K562 (cell line): ENCODE measurements at regions not wholly inside any gene's neighbourhood (a gene's known extent, or its start where the extent isn't known, plus 50 kb on each side); places are given as distances from the start of the nearest gene placed in this dataset.

Experiments
- FOXA3 ChIP-seq, 2 experiments: fragments of 450-650 bp in 1 of 2; sonication (generic) in 1 of 2; formaldehyde crosslinking; IDR thresholded peaks in 1 of 2; conservative IDR thresholded peaks in 1 of 2; 2 replicates each; pipeline versions ENCODE4 v1.4.0 to v1.8.0; 2020 to 2022; ENCODE audit warnings: mild to moderate bottlenecking in 2 of 2, missing genetic modification reagents in 1 of 2
- HDAC1 ChIP-seq, 2 experiments: fragments of 450-650 bp; IDR thresholded peaks; 2 replicates each; pipeline ENCODE4 v1.6.1; 2016 to 2017; ENCODE audit warnings: inconsistent platforms in 1 of 2, mild to moderate bottlenecking in 1 of 2, moderate library complexity in 1 of 2
- MECOM ChIP-seq: fragments of 250-450 bp; sonication (Bioruptor Pico); IDR thresholded peaks from 2 replicates; pipeline ENCODE4 v1.8.0; 2022; ENCODE audit warnings: inconsistent platforms
- NBN ChIP-seq: fragments of 450-650 bp; IDR thresholded peaks from 2 replicates; pipeline ENCODE4 v1.6.1; 2016; ENCODE audit warnings: low read depth, mild to moderate bottlenecking
- PHF21A ChIP-seq: fragments of 450-650 bp; IDR thresholded peaks from 2 replicates; pipeline ENCODE4 v1.6.1; 2017; ENCODE audit warnings: low read depth, borderline replicate concordance
- POLR2A ChIP-seq: fragments of 450-650 bp; conservative IDR thresholded peaks from 2 replicates; pipeline ENCODE4 v1.6.1; 2016
- RBBP5 ChIP-seq: fragments of 200-600 bp; sonication (generic); IDR thresholded peaks from 2 replicates; pipeline ENCODE4 v1.6.1; 2012; ENCODE audit warnings: borderline replicate concordance, mild to moderate bottlenecking, low read length, control low read depth, inconsistent platforms; ENCODE audit not compliant: insufficient read depth, poor library complexity, severe bottlenecking
- ZNF780A ChIP-seq: fragments of 250-450 bp; sonication (Bioruptor Pico); IDR thresholded peaks from 2 replicates; pipeline ENCODE4 v1.5.0; 2021; ENCODE audit warnings: mild to moderate bottlenecking
- TF ChIP-seq, protein P1 (sequence below): IDR thresholded peaks from 3 replicates; pipeline ENCODE4 v1.6.1; 2011; ENCODE audit warnings: borderline replicate concordance, mild to moderate bottlenecking; ENCODE audit not compliant: insufficient read length, insufficient read depth

- no peak for TF ChIP-seq HDAC1 (IDR thresholded peaks at IDR 0.05)
- no peak for TF ChIP-seq POLR2A
- TF ChIP-seq NBN, result no peak
- TF ChIP-seq PHF21A, result no peak
- no peak for TF ChIP-seq FOXA3 (CRISPR knock-in tag; conservative IDR thresholded peaks at IDR 0.05 in 1 of 2, IDR thresholded peaks at IDR 0.05 in 1 of 2)
- TF ChIP-seq RBBP5, result no peak
- no peak for TF ChIP-seq MECOM
- TF ChIP-seq, protein P1, sequence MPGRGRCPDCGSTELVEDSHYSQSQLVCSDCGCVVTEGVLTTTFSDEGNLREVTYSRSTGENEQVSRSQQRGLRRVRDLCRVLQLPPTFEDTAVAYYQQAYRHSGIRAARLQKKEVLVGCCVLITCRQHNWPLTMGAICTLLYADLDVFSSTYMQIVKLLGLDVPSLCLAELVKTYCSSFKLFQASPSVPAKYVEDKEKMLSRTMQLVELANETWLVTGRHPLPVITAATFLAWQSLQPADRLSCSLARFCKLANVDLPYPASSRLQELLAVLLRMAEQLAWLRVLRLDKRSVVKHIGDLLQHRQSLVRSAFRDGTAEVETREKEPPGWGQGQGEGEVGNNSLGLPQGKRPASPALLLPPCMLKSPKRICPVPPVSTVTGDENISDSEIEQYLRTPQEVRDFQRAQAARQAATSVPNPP, result no peak
- TF ChIP-seq ZNF780A (CRISPR knock-in tag), result no peak
Measured at GRCh38 chr2:146433116-146433875, 1411.5 kb upstream of the ACVR2A start.
